Body of pancreas (tissue), 4 donors: ENCODE measurements at regions not wholly inside any gene's neighbourhood (a gene's known extent, or its start where the extent isn't known, plus 50 kb on each side); places are given as distances from the start of the nearest gene placed in this dataset.

ENCODE experiments used
- POLR2A ChIP-seq, 3 donors: fragments of 450-650 bp; IDR thresholded peaks; one replicate each; pipeline ENCODE4 v1.6.1; 2016; ENCODE audit warnings: antibody characterized with exemption in 3 of 3, mild to moderate bottlenecking in 2 of 3
- TF ChIP-seq, protein P1 (sequence below), 7 experiments: fragments of 450-650 bp in 4 of 7; fragments of 200-600 bp in 3 of 7; sonication (generic) in 3 of 7; IDR thresholded peaks; one replicate each; pipeline ENCODE4 v1.5.1; 2016 to 2019; ENCODE audit warnings: antibody characterized with exemption in 7 of 7

DNA sequence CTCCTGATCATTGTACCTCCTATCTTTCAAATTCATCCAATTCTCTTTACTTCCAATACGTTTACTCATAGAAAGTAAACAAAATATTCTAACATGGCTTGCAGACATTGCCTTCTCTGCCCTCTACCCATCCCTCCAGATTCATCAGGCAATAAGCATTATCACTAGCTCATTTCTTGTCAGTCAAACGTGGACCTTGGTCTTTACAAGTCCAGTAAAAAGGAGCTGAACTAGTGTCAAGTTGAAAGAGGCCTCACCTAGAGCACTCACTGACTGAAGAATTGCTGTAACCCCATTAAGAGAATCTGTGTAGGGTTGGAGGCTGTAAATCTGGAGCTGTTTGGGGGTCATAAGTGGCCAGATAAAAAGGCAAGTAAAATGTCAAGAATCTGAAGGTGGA is 435.0 kb upstream of the CCDC179 start:
- TF ChIP-seq, protein P1, sequence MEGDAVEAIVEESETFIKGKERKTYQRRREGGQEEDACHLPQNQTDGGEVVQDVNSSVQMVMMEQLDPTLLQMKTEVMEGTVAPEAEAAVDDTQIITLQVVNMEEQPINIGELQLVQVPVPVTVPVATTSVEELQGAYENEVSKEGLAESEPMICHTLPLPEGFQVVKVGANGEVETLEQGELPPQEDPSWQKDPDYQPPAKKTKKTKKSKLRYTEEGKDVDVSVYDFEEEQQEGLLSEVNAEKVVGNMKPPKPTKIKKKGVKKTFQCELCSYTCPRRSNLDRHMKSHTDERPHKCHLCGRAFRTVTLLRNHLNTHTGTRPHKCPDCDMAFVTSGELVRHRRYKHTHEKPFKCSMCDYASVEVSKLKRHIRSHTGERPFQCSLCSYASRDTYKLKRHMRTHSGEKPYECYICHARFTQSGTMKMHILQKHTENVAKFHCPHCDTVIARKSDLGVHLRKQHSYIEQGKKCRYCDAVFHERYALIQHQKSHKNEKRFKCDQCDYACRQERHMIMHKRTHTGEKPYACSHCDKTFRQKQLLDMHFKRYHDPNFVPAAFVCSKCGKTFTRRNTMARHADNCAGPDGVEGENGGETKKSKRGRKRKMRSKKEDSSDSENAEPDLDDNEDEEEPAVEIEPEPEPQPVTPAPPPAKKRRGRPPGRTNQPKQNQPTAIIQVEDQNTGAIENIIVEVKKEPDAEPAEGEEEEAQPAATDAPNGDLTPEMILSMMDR (IDR thresholded peaks at IDR 0.05), result no peak
- TF ChIP-seq POLR2A (IDR thresholded peaks at IDR 0.05), result no peak
